ENCODE measurements at regions not wholly inside any gene's neighbourhood (a gene's known extent, or its start where the extent isn't known, plus 50 kb on each side); places are given as distances from the start of the nearest gene placed in this dataset.

DNA sequence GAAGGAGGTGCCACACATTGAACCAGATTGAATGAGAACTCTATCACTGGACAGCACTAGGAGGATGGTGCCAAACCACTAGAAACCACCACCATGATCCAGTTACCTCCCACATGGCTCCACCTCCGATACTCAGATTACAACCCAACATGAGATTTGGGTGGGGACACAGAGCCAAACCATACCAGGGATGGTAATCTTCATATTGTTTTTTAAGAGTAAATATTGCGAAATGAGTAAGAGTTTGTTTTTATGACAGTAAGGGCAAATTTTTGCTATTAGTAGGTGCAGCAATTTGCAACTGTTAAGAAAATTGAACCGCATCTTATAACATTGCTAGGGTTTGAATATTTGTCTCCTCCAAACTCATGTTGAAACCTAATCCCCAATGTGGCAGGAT is 891.5 kb downstream of the NLGN4X start:
- TF ChIP-seq, protein P1, sequence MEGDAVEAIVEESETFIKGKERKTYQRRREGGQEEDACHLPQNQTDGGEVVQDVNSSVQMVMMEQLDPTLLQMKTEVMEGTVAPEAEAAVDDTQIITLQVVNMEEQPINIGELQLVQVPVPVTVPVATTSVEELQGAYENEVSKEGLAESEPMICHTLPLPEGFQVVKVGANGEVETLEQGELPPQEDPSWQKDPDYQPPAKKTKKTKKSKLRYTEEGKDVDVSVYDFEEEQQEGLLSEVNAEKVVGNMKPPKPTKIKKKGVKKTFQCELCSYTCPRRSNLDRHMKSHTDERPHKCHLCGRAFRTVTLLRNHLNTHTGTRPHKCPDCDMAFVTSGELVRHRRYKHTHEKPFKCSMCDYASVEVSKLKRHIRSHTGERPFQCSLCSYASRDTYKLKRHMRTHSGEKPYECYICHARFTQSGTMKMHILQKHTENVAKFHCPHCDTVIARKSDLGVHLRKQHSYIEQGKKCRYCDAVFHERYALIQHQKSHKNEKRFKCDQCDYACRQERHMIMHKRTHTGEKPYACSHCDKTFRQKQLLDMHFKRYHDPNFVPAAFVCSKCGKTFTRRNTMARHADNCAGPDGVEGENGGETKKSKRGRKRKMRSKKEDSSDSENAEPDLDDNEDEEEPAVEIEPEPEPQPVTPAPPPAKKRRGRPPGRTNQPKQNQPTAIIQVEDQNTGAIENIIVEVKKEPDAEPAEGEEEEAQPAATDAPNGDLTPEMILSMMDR (IDR thresholded peaks at IDR 0.05; ENCODE audit: low read depth, low read length), result no peak
- no peak for TF ChIP-seq POLR2A (IDR thresholded peaks at IDR 0.05; ENCODE audit: extremely low read depth, insufficient read length)
